GM19438 (cell line): ENCODE measurements at regions not wholly inside any gene's neighbourhood (a gene's known extent, or its start where the extent isn't known, plus 50 kb on each side); places are given as distances from the start of the nearest gene placed in this dataset.
"Not testable (repeated sequence)": the region's sequence is repeated elsewhere in the genome, so short reads cannot be mapped to it uniquely, and the experiment has no call there.

Source experiments
- ATAC-seq: cut with Tn5 transposase; IDR thresholded peaks from one replicate; pipeline ENCODE4 v1.9.1; 2021; ENCODE audit warnings: low read depth; ENCODE audit not compliant: unreplicated experiment

- no peak for ATAC-seq
Observed at GRCh38 chr7:21299766-21300165, 128.1 kb upstream of the SP4 start.

GRCh38 chr7:21300692-21301091 is 127.2 kb upstream of the SP4 start:
- ATAC-seq, result no peak

GRCh38 chr7:21304808-21305375 is 123.0 kb upstream of the SP4 start:
- ATAC-seq, result no peak

GRCh38 chr7:21305455-21306235 is 122.2 kb upstream of the SP4 start:
- ATAC-seq, result no peak

- no peak for ATAC-seq
Observed at GRCh38 chr7:21314954-21315353, 112.9 kb upstream of the SP4 start.

- no peak for ATAC-seq
Observed at GRCh38 chr7:21317966-21318915, 109.6 kb upstream of the SP4 start.

- ATAC-seq, result no peak
Observed at GRCh38 chr7:21318916-21319270, 109.0 kb upstream of the SP4 start.

GRCh38 chr7:21326241-21326640 is 101.6 kb upstream of the SP4 start:
- no peak for ATAC-seq

- no peak for ATAC-seq
Observed at GRCh38 chr7:21326921-21327320, 101.0 kb upstream of the SP4 start.

GRCh38 chr7:21327422-21328409 is 100.2 kb upstream of the SP4 start:
- ATAC-seq, result no peak

- no peak for ATAC-seq
Observed at GRCh38 chr7:21330462-21331178, 97.3 kb upstream of the SP4 start.

- no peak for ATAC-seq
Observed at GRCh38 chr7:21334906-21335305, 93.0 kb upstream of the SP4 start.

- ATAC-seq, result no peak
Observed at GRCh38 chr7:21336743-21337142, 91.1 kb upstream of the SP4 start.

GRCh38 chr7:21338728-21339164 is 89.1 kb upstream of the SP4 start:
- ATAC-seq, result no peak

GRCh38 chr7:21344900-21345299 is 83.0 kb upstream of the SP4 start:
- ATAC-seq, result not testable (repeated sequence)

GRCh38 chr7:21345361-21345760 is 82.5 kb upstream of the SP4 start:
- ATAC-seq, result no peak

- ATAC-seq, result no peak
Observed at GRCh38 chr7:21346297-21346696, 81.6 kb upstream of the SP4 start.

GRCh38 chr7:21352540-21353387 is 75.1 kb upstream of the SP4 start:
- ATAC-seq, result peak; percentile 80

- ATAC-seq, result no peak
Observed at GRCh38 chr7:21353388-21353780, 74.5 kb upstream of the SP4 start.
